Osteocyte (in vitro differentiated cells): ENCODE measurements at regions not wholly inside any gene's neighbourhood (a gene's known extent, or its start where the extent isn't known, plus 50 kb on each side); places are given as distances from the start of the nearest gene placed in this dataset.

Experiments used
- DNase-seq: peaks from one replicate; pipeline ENCODE4 v3.0.0; 2021; ENCODE audit warnings: mixed read lengths; ENCODE audit not compliant: unreplicated experiment; ENCODE audit errors: extremely low spot score
- H3K27ac Mint-ChIP-seq: one replicate; pipeline ENCODE4 v1.8.0; 2021; ENCODE audit warnings: mild to moderate bottlenecking, mixed read lengths; ENCODE audit not compliant: unreplicated experiment
- H3K27me3 Mint-ChIP-seq: one replicate; pipeline ENCODE4 v1.8.0; 2021; ENCODE audit warnings: mixed read lengths; ENCODE audit not compliant: unreplicated experiment
- H3K36me3 Mint-ChIP-seq: one replicate; pipeline ENCODE4 v1.8.0; 2021; ENCODE audit warnings: mixed read lengths; ENCODE audit not compliant: unreplicated experiment
- H3K4me1 Mint-ChIP-seq: one replicate; pipeline ENCODE4 v1.8.0; 2021; ENCODE audit warnings: mixed read lengths; ENCODE audit not compliant: unreplicated experiment
- H3K4me3 Mint-ChIP-seq: one replicate; pipeline ENCODE4 v1.8.0; 2021; ENCODE audit warnings: mild to moderate bottlenecking, moderate library complexity, mixed read lengths; ENCODE audit not compliant: unreplicated experiment
- H3K9me3 Mint-ChIP-seq: one replicate; pipeline ENCODE4 v1.8.0; 2021; ENCODE audit warnings: mixed read lengths; ENCODE audit not compliant: unreplicated experiment
- TF ChIP-seq, protein P1 (sequence below): fragments of 200-600 bp; sonication (generic); IDR thresholded peaks from 2 replicates; pipeline ENCODE4 v1.5.0; 2021; ENCODE audit warnings: antibody characterized with exemption, mild to moderate bottlenecking, moderate library complexity

DNA sequence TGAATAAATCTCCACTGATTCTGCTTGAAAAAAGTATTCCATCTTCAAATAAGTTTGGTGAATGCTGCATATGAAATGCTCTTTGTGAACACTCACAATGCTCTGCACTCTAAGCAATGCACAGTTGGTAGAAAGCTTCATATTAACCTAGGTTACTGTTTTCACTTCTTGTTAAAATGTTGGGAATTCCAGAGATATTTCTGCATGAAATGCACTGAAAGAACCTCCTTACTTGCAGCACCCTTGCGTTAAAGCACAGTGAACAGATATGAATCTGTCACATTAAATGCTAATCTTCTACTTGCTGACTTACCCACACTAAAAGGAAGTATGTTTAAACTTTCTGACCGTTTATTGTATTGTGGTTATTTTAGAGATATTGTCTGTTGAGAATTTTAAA is 584.1 kb upstream of the NUDT12 start:
- H3K27ac Mint-ChIP-seq = no peak overlapping the region
- no peak overlapping the region for H3K4me3 Mint-ChIP-seq
- H3K27me3 Mint-ChIP-seq = no peaks in the 10 kb centered on the region
- H3K4me1 Mint-ChIP-seq = peaks cover 15% of the 10 kb centered on the region
- TF ChIP-seq, protein P1, sequence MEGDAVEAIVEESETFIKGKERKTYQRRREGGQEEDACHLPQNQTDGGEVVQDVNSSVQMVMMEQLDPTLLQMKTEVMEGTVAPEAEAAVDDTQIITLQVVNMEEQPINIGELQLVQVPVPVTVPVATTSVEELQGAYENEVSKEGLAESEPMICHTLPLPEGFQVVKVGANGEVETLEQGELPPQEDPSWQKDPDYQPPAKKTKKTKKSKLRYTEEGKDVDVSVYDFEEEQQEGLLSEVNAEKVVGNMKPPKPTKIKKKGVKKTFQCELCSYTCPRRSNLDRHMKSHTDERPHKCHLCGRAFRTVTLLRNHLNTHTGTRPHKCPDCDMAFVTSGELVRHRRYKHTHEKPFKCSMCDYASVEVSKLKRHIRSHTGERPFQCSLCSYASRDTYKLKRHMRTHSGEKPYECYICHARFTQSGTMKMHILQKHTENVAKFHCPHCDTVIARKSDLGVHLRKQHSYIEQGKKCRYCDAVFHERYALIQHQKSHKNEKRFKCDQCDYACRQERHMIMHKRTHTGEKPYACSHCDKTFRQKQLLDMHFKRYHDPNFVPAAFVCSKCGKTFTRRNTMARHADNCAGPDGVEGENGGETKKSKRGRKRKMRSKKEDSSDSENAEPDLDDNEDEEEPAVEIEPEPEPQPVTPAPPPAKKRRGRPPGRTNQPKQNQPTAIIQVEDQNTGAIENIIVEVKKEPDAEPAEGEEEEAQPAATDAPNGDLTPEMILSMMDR = no peak
- H3K36me3 Mint-ChIP-seq = no peaks in the 10 kb centered on the region
- DNase-seq = no peak
- H3K9me3 Mint-ChIP-seq = peaks cover 6% of the 10 kb centered on the region

DNA sequence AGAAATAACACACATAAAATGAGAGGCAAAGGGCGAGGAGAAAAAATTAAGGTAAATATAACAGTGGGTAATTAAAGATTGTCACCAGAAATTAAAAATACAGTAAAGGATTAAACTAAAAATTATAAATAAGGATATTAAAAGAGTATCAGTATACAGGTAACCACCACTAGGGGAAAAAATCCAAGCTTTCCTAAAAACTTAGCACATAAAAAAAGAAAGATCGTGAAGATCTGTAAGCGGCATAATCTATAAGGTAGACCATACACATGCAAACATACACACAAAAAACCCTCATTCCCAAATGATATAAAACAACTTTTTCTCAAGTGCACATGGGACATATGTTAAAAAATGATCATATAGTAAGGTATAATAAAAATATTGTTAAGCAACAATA is 577.3 kb upstream of the NUDT12 start:
- Mint-ChIP-seq H3K4me1 (no peaks in the 10 kb centered on the region), H3K27ac (no peak overlapping the region), H3K27me3 (no peaks in the 10 kb centered on the region), H3K36me3 (no peaks in the 10 kb centered on the region), H3K9me3 (no peaks in the 10 kb centered on the region), H3K4me3 (no peak overlapping the region)
- no peak for DNase-seq
- TF ChIP-seq, protein P1 = no peak

DNA sequence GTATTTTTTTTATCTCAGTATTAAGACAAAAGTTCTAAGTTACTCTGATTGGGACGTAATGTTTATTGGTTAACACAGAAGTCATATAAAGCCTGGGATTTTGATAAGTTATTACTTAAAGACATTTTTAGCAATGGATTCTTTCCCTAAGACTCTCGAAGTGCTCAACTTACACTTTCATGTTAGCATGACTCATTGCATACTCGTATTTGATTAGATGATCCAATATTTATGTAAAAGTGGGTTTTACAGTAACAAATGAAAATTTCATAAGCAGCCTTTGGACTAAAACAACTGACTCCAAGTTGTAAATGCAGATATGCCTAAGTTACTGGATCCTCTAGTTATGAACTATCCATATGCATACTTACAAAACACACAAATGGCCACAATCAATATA is 567.7 kb upstream of the NUDT12 start:
- TF ChIP-seq, protein P1 = no peak
- Mint-ChIP-seq H3K4me1 (peaks cover 2% of the 10 kb centered on the region), H3K36me3 (no peaks in the 10 kb centered on the region), H3K9me3 (peaks cover 20% of the 10 kb centered on the region), H3K27me3 (no peaks in the 10 kb centered on the region), H3K27ac (no peak overlapping the region), H3K4me3 (no peak overlapping the region)
- no peak for DNase-seq

DNA sequence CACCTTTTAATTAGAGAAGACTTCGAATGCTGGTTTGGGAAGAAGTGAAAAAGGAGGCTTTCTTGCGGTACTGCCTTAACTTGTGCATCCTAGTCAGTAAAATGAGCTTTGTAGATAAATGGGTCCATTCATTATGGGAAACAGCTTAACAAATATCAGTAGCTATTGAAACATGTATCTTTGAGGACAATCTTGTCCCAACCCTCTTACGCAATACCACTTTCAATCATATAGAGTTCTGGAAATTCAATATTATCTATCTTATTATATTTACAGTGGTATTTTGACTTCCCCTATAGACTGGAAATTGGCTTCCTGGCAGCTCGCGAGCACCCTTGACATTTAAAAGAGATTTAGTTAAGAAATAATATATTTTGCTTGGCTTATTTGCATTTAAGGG is 565.8 kb upstream of the NUDT12 start:
- H3K27ac Mint-ChIP-seq = no peak overlapping the region
- no peaks in the 10 kb centered on the region for H3K36me3 Mint-ChIP-seq
- no peak for DNase-seq
- no peak overlapping the region for H3K4me3 Mint-ChIP-seq
- TF ChIP-seq, protein P1 = no peak
- H3K9me3 Mint-ChIP-seq = peaks cover 11% of the 10 kb centered on the region
- peaks cover 2% of the 10 kb centered on the region for H3K4me1 Mint-ChIP-seq
- no peaks in the 10 kb centered on the region for H3K27me3 Mint-ChIP-seq

DNA sequence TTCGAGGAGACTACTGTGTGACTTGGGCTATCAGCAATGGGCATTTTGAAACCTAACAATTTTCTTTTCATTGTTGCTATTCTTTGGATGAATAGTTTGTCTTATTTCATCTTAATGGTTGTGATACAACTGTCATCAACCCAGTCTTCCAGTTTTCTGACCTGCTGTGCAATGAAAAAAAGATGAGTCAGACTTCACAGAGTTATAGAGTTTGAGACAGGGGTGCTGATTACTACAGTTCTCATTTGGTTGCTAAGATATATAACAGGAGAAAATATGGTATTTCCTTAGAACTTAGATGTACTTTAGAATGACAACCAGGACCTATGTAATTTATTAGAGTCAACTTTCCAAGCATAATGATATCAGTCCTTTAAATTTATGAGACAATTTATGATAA is 564.4 kb upstream of the NUDT12 start:
- Mint-ChIP-seq H3K27ac (no peak overlapping the region), H3K4me3 (no peak overlapping the region), H3K9me3 (peaks cover 9% of the 10 kb centered on the region), H3K27me3 (no peaks in the 10 kb centered on the region), H3K36me3 (no peaks in the 10 kb centered on the region), H3K4me1 (peaks cover 2% of the 10 kb centered on the region)
- DNase-seq = no peak
- TF ChIP-seq, protein P1 = no peak
